Mesenteric fat pad (tissue), 1 donor: ENCODE measurements at regions not wholly inside any gene's neighbourhood (a gene's known extent, or its start where the extent isn't known, plus 50 kb on each side); places are given as distances from the start of the nearest gene placed in this dataset.

Experiments
- DNase-seq: peaks from one replicate; pipeline ENCODE4 v3.0.0-alpha.2; 2020; ENCODE audit warnings: low spot score
- donor health status: DM: yes; HTN: yes; CAD: no.

- DNase-seq = peak; percentile 86
These were observed 257.4 kb downstream of the BRD1 start for GRCh38 chr22:49570032-49570848.

DNA sequence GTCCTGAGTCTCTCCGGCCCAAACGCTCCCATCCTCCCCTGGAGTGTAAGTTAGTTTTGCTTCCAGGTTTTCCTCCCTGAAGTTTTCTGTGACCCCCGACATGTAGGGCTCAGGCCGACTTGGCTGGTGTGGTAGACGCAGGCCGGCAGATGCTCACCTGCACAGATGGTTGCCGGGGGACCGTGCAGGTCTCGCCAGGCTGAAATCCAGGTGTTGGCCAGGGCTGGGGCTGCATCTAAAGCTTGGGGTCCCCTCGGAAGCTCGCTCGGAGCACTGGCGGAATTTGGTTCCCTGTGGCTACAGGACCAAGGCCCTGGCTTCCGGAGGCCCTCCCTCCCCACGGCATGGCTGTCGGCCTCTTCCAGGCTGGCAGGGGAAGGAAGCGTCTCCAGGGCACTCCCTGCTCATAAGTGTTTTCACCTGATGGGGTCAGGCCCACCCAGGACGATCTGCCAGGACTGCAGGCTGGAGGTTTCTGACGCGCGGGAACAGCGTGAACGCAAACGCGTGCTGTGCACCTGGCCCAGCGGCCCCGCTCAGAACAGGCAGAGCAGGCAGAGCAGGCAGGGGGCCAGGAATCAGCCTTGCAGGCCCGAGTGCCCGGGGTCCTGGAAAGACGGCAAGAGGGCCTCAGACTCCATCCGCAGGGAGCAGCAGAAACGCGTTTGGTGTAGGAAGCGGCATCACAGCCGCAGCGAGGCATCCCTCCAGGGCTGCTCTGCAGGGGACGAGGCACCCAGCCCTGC is 258.2 kb downstream of the BRD1 start:
- DNase-seq = peak; percentile 86

GRCh38 chr22:49568751-49569285 is 258.9 kb downstream of the BRD1 start:
- DNase-seq = peak; percentile 77

DNA sequence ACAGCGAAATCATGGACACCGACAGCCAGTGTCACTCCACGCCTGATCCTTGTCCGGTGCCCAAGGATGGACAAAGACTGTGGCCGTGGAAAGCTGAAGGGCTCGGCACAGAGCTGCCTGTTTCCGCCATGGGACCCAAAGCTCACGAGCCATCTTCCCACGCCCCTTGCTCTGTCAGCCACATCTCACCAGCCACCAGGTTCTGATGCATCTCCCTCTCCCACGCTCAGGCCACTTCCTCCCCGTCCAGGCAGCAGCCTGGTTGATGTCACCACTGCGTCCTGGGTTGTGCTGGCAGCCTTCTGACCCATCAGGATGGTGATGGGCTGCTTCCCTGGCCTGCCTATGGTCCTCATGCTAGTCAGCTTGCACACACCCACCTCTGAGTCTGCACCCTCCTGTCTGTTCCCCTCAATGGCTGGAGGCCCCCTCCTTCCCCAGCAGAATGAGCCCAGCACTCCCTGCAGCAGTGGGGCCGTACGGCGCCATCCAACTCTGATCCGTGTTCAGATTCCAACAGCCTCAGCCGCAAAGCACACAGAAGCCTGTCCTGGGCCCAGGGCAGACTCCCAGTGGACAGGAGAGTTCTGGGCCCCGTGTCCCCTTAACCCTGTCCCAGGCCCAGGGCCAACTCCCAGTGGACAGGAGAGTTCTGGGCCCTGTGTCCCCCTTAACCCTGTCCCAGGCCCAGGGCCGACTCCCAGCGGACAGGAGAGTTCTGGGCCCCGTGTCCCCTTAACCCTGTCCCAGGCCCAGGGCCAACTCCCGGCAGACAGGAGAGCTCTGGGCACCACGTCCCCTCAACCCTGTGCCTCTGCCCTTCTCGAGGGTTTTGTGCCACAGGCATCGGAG is 259.5 kb downstream of the BRD1 start:
- peak; percentile 86 for DNase-seq

DNA sequence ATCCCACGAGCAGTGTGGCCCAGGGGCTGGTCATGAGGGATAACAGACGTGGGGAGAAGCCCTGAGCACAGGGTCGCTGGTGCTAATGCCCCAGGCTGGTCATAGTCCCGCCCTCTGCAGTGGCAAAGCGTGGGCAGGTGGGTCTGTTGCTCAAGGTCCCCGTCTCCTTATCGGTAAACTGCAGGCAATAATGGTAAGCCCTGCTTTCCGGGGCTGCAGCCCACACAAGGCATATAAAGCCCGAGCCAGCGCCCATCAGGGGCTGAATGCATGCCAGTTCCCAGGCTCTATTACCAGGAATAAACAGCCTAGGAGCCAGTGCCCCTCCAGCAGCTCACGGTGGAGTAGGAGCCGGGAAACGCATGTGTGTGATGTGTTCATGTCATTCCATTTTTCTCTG is 261.0 kb downstream of the BRD1 start:
- peak; percentile 88 for DNase-seq

DNA sequence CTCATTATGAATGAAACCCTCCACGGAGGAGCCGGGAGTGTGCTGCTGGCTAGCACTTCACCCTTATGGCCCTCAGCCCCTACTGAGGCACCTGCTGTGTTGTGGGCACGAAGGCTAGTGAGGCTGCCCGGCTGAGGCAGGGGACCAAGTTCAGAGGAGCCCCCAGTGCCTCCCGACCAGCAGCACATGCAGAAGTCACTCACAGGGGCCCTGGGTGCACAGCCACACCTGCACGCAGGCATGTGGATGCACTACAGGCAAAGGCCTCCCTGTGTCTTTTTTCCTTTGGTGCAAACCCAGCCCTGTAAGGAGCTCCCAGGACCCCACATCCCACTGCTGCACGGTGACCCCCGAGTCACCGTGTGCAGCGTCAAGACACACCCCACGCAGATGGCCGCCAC is 261.5 kb downstream of the BRD1 start:
- DNase-seq = peak; percentile 82

GRCh38 chr22:49565516-49565855 is 262.2 kb downstream of the BRD1 start:
- peak; percentile 72 for DNase-seq

GRCh38 chr22:49564666-49565515 is 262.8 kb downstream of the BRD1 start:
- DNase-seq = peak; percentile 81

DNA sequence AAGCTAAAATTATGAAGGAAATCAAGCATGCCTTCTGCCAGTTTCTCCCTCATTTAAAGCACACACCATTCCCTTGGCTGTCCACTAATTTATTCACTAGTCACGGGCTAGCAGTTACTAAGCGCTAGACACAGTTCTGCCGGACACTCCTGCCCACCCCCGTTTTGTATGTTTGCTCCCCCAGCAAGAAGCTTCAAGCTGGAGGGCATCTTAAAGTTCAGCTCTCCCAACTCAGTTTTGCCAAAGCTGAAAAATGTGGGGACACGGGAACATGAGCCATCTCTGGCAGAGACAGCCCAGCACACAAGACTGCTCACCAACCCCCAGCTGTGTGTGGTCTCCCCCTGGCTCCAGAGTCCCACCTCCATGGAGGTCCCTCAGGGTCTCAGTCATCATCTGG is 263.6 kb downstream of the BRD1 start:
- peak; percentile 43 for DNase-seq

DNA sequence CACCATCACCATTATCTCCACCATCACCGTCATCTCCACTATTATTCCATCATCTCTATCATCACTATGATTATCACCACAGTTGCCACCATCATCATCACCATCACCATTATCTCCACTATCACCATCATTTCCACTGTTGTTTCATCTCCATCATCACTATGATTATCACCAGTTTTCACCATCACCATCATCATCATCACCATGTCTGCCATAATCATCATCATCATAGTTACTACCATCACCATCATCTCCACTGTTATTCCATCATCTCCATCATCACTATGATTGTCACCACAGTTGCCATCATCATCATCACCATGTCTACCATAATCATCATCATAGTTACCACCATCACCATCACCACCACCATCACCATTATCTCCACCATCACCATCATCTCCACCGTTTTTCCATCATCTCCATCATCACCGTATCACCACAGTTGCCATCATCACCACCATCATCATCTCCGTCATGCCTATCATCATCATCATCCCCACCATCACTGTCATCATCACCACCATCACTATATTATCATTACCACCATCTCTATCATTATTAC is 264.9 kb downstream of the BRD1 start:
- no peak for DNase-seq

DNA sequence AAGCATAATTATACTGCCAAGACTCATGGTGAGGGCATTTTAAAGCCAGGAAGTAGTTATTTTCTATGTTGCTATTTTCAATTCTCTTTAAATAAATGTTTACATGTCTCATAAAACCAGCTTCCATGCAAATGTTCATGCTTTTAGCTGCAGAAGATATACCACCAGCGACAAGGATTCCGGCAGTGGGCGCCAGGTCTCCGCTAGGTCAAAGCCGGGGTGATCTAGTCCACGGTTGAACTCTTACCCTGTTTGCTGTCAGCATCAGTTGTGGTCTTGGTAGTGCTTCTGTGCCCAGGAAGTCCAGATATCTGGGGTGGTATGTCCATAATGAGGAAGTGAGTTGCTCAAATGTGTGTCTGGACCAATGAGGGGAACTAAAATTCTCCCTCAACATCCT is 265.7 kb downstream of the BRD1 start:
- DNase-seq = peak; percentile 53

- DNase-seq = peak; percentile 67
These were observed 266.3 kb downstream of the BRD1 start for GRCh38 chr22:49561338-49561737.

DNA sequence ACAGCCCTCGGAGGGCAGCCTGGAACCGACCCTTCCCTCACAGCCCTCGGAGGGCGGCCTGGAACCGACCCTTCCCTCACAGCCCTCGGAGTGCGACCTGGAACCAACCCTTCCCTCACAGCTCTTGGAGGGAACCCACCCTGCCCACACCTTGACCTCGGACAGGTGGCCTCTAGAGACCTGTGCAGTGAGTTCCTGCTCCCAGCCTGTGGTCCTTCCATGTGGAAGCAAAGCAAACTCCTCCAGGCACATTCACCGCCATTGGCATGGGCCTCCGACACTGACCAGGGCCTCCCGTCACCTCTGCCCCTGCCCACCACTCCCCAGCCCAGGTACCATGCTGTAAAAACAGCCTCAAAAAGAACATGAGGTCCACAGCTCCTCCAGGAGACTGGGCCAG is 272.1 kb downstream of the BRD1 start:
- peak; percentile 37 for DNase-seq

- peak; percentile 60 for DNase-seq
These were observed 272.9 kb downstream of the BRD1 start for GRCh38 chr22:49554741-49555140.

- peak; percentile 49 for DNase-seq
These were observed 273.4 kb downstream of the BRD1 start for GRCh38 chr22:49554296-49554625.

- peak; percentile 87 for DNase-seq
These were observed 274.0 kb downstream of the BRD1 start for GRCh38 chr22:49553518-49554295.

DNA sequence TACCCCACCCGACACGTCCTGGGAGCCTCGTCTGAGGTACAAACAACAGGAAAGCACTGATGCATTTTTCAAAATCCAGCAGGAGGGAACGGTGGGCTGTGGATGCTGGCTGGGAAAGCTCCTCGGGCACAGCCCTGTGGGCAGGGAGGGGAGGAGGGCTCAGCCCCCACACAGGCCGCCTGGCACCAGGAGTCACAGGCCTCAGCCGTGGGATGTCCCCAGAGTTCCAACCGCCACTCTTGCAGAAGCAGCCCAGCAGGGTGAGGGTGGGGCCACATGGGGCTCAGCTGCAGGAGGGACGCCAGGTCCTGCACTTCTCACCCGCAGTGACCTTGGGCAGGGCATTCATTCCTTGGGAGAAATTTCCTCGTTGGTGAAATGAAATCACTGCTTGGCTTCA is 274.6 kb downstream of the BRD1 start:
- DNase-seq = peak; percentile 68

GRCh38 chr22:49551897-49552614 is 275.6 kb downstream of the BRD1 start:
- DNase-seq = peak; percentile 55

DNA sequence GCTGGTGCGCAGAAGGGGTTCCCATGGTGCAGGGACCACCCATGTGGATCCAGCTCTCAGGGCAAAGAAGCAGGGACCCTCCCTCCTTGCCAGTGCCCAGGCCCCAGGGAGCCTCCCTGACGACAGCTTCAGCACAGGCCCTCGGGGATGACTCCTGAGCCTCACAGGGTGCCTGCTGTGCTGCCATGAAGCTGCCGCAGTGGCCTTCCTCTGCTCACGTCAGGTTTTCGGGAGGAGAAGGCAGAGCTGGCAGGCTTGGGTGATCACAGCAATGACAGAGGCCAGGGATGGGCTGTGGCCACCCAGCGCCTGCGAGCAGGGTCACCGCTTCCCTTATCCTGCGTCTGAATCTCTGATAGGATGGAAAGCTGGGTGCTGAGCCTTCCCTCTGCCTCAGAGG is 276.2 kb downstream of the BRD1 start:
- DNase-seq = peak; percentile 68
